ENCODE measurements at regions not wholly inside any gene's neighbourhood (a gene's known extent, or its start where the extent isn't known, plus 50 kb on each side); places are given as distances from the start of the nearest gene placed in this dataset.

DNA sequence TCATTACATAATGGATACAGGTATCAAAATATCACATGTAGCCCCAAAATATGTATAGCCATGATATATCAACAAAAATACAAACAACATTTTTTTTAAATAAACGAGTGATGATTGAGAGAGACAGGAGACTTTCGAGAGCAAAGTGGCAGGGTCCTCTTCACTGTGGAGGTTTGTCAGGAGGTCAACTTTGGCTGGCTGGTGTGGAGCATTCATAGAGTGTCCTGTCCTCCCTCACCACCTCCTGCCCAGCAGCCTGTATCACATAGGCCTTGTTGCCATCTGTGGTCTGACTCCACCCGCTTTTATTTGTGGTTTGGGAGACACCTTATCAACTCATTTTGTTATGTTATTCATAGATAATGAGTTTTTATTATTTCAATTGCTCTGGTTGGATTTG lies 206.9 kb downstream of the SYK start:
- Histone ChIP-seq H2BK15ac (ENCODE audit: low read length) (no peak overlapping the region), H3K4me3 (ENCODE audit: extremely low read depth in 1 of 4, insufficient read depth in 2 of 4, low read depth in 3 of 4, low read length in 4 of 4) (no peak overlapping the region), H2BK20ac (ENCODE audit: low read length) (no peak overlapping the region), H2BK120ac (replicated peaks; ENCODE audit: low read depth, low read length) (no peak overlapping the region), H3K27ac (ENCODE audit: low read depth, low read length) (no peak overlapping the region), H3K18ac (ENCODE audit: extremely low read depth, low read length) (no peak overlapping the region), H3K4ac (replicated peaks; ENCODE audit: insufficient read length, low read depth, low read length) (no peak overlapping the region), H4K8ac (ENCODE audit: extremely low read depth, insufficient read depth, low read length) (no peak overlapping the region), H3K9me3 (ENCODE audit: insufficient read depth in 2 of 2, low read depth in 1 of 2, low read length in 1 of 2) (no peaks in the 10 kb centered on the region), H3K27me3 (replicated peaks in 1 of 4; ENCODE audit: control insufficient read depth in 3 of 4, extremely low read depth in 1 of 4, insufficient read depth in 3 of 4, low read length in 3 of 4) (no peaks in the 10 kb centered on the region), H4K5ac (ENCODE audit: insufficient read length, low read depth, low read length) (no peak overlapping the region), H3K9ac (replicated peaks in 1 of 4; ENCODE audit: extremely low read depth in 1 of 4, low read depth in 3 of 4, low read length in 3 of 4) (no peak overlapping the region), H3K79me2 (ENCODE audit: control insufficient read depth in 1 of 2, insufficient read depth in 2 of 2, low read length in 2 of 2) (no peaks in the 10 kb centered on the region), H3K56ac (replicated peaks; ENCODE audit: insufficient read length, low read depth, low read length) (no peak overlapping the region), H3K79me1 (ENCODE audit: low read depth, low read length) (no peaks in the 10 kb centered on the region), H2BK5ac (ENCODE audit: low read depth, low read length) (no peak overlapping the region), H2AFZ (ENCODE audit: low read length) (no peak overlapping the region), H4K91ac (replicated peaks; ENCODE audit: insufficient read length, low read length) (no peak overlapping the region), H3K23me2 (ENCODE audit: low read depth, low read length) (no peaks in the 10 kb centered on the region), H3K36me3 (ENCODE audit: control insufficient read depth in 2 of 4, insufficient read depth in 4 of 4, low read length in 3 of 4) (no peaks in the 10 kb centered on the region), H3K23ac (ENCODE audit: insufficient read length) (no peak overlapping the region), H2BK12ac (ENCODE audit: low read depth, low read length) (no peak overlapping the region), H2AK5ac (ENCODE audit: low read depth, low read length) (no peak overlapping the region), H3K14ac (ENCODE audit: insufficient read length) (no peak overlapping the region), H4K20me1 (replicated peaks in 1 of 2; ENCODE audit: control insufficient read depth in 1 of 2, insufficient read depth in 2 of 2, low read length in 2 of 2) (no peaks in the 10 kb centered on the region), H3K4me2 (ENCODE audit: insufficient read depth in 1 of 2, low read depth in 2 of 2, low read length in 2 of 2) (no peak overlapping the region), H3K4me1 (replicated peaks in 1 of 4; ENCODE audit: control insufficient read depth in 3 of 4, insufficient read depth in 4 of 4, low read length in 3 of 4) (no peaks in the 10 kb centered on the region)
- CTCF ChIA-PET (ENCODE audit: partially characterized antibody): no interaction called here
- DNase-seq (ENCODE audit: low read depth in 1 of 2, low spot score in 2 of 2) (no peak), FAIRE-seq (no peak)
- POLR2A ChIA-PET (ENCODE audit: partially characterized antibody): no interaction called here
- WGBS, 2 experiments (ENCODE audit: extremely low coverage in 1 of 2, insufficient coverage in 1 of 2, insufficient read length in 1 of 2, insufficient replicate concordance in 2 of 2, low coverage in 1 of 2, low lambda C conversion rate in 2 of 2, missing lambda C conversion rate in 1 of 2): 95% methylated on average over 3 of the region's 3 CpGs; no CpG with 5 or more reads in 1 of the 2 experiments
- TF ChIP-seq RAD21 (IDR thresholded peaks at IDR 0.05 in 1 of 2, conservative IDR thresholded peaks at IDR 0.05 in 1 of 2; ENCODE audit: low read depth in 2 of 2, low read length in 2 of 2): no peak
- no peak for TF ChIP-seq SP1 (IDR thresholded peaks at IDR 0.05; ENCODE audit: low read depth, low read length)
- no peak for TF ChIP-seq RXRA (IDR thresholded peaks at IDR 0.05; ENCODE audit: insufficient read depth, low read depth, low read length)
- TF ChIP-seq CHD2 (IDR thresholded peaks at IDR 0.05; ENCODE audit: low read length): no peak
- no peak for TF ChIP-seq TAF7 (optimal IDR thresholded peaks at IDR 0.05; ENCODE audit: borderline replicate concordance, low read depth, low read length)
- TF ChIP-seq HDAC2 (IDR thresholded peaks at IDR 0.05; ENCODE audit: borderline replicate concordance in 1 of 2, low read depth in 2 of 2, low read length in 2 of 2): no peak
- no peak for TF ChIP-seq POLR2A (IDR thresholded peaks at IDR 0.05; ENCODE audit: control extremely low read depth in 1 of 2, low read depth in 2 of 2, low read length in 2 of 2)
- TF ChIP-seq RNF2 (IDR thresholded peaks at IDR 0.05; ENCODE audit: borderline replicate concordance, low read depth, low read length, missing control alignments, poor library complexity, severe bottlenecking): no peak
- TF ChIP-seq SAP30 (IDR thresholded peaks at IDR 0.05; ENCODE audit: insufficient read depth, insufficient replicate concordance, low read length): no peak
